ENCODE measurements at regions not wholly inside any gene's neighbourhood (a gene's known extent, or its start where the extent isn't known, plus 50 kb on each side); places are given as distances from the start of the nearest gene placed in this dataset.

GRCh38 chr6:99808992-99809391 lies 185.0 kb downstream of the MCHR2 start (continued):
- no peak for TF ChIP-seq ZNF274 (IDR thresholded peaks at IDR 0.05; ENCODE audit: borderline replicate concordance, extremely low read depth, low read length)

Data from H1 (cell line).